ENCODE measurements at regions not wholly inside any gene's neighbourhood (a gene's known extent, or its start where the extent isn't known, plus 50 kb on each side); places are given as distances from the start of the nearest gene placed in this dataset.
A peak's percentile ranks its signal among the peaks of the same experiment; 100 is the strongest.

DNA sequence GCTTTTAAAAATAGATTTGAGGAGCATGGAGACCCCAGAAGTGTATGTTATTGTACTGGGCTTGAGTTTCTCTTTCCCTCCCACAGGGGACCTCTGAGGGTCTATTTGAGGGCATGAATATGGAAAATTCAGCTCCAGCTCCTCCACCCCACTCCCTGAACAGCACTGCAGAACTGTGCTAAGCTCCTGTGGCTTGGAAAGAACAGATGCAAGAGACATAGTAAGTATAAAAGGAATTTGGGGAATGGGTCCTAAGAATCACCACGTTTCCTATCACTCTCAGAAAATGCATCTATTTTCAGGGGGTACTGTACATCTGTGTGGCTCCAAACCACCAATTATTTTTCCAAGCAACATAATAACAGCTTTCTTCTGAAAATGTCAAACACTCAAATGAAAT is 416.1 kb downstream of the ZNF521 start:
- H3K36me3 ChIP-seq (ENCODE audit: control insufficient read depth, insufficient read depth, low read length): no peaks in the 10 kb centered on the region
- POLR2A ChIA-PET: no interaction called here

DNA sequence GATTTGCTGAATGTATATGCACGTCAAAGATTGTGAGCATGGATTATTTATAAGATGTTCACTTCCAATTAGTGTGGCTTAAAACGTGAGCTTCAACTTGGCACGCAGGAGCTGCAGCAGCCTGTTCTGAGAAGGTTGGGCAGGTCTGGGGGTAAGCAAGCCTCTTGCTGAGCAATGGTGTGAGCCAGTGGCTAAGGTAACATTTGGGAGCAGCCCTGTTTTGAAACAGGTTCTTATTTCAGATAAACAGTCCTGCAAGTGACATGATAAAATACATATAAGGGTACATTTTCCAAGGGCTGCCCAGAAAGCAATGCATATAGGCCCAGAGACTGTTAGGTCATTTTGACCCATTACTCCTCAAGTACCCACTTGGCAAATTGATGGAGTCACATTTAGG is 415.3 kb downstream of the ZNF521 start:
- Histone ChIP-seq H3K4me1 (ENCODE audit: control insufficient read depth, insufficient read depth, low read length) (no peaks in the 10 kb centered on the region), H3K27me3 (ENCODE audit: control insufficient read depth, insufficient read depth, low read length) (no peaks in the 10 kb centered on the region), H3K9me3 (ENCODE audit: control insufficient read depth, insufficient read depth, low read depth, low read length) (no peaks in the 10 kb centered on the region), H3K36me3 (ENCODE audit: control insufficient read depth, insufficient read depth, low read length) (no peaks in the 10 kb centered on the region), H3K4me3 (ENCODE audit: low read depth in 2 of 2, low read length in 2 of 2) (no peak overlapping the region), H3K27ac (ENCODE audit: low read length) (no peak overlapping the region)
- TF ChIP-seq SIN3A (IDR thresholded peaks at IDR 0.05; ENCODE audit: borderline replicate concordance, insufficient read depth, low read depth, low read length): no peak
- intact Hi-C loops (cut with micrococcal nuclease; ENCODE audit: unreplicated experiment): no loop called here
- no TSS peak for BruUV-seq (replicated peaks)
- POLR2A ChIA-PET: no interaction called here
- CTCF ChIA-PET: no interaction called here
- no peak for DNase-seq (ENCODE audit: low read depth, low spot score)
- ATAC-seq: no peak
- in situ Hi-C loops (cut with HindIII; ENCODE audit: low pct_unique_long_range_greater_than_20kb, low sequenced_read_pairs): no loop called here

More for the DNA sequence above, 416.1 kb downstream of the ZNF521 start:
- DNase-seq (ENCODE audit: low read depth, low spot score) (no peak), ATAC-seq (no peak)
- no peaks in the 10 kb centered on the region for H3K9me3 ChIP-seq (ENCODE audit: control insufficient read depth, insufficient read depth, low read depth, low read length)
- intact Hi-C loops (cut with micrococcal nuclease; ENCODE audit: unreplicated experiment): no loop called here
- no peaks in the 10 kb centered on the region for H3K27me3 ChIP-seq (ENCODE audit: control insufficient read depth, insufficient read depth, low read length)
- no peaks in the 10 kb centered on the region for H3K4me1 ChIP-seq (ENCODE audit: control insufficient read depth, insufficient read depth, low read length)
- CTCF ChIA-PET: no interaction called here
- no peak overlapping the region for H3K4me3 ChIP-seq (ENCODE audit: low read depth in 2 of 2, low read length in 2 of 2)
- no peak overlapping the region for H3K27ac ChIP-seq (ENCODE audit: low read length)
- BruUV-seq (replicated peaks): no TSS peak
- TF ChIP-seq, protein P1, sequence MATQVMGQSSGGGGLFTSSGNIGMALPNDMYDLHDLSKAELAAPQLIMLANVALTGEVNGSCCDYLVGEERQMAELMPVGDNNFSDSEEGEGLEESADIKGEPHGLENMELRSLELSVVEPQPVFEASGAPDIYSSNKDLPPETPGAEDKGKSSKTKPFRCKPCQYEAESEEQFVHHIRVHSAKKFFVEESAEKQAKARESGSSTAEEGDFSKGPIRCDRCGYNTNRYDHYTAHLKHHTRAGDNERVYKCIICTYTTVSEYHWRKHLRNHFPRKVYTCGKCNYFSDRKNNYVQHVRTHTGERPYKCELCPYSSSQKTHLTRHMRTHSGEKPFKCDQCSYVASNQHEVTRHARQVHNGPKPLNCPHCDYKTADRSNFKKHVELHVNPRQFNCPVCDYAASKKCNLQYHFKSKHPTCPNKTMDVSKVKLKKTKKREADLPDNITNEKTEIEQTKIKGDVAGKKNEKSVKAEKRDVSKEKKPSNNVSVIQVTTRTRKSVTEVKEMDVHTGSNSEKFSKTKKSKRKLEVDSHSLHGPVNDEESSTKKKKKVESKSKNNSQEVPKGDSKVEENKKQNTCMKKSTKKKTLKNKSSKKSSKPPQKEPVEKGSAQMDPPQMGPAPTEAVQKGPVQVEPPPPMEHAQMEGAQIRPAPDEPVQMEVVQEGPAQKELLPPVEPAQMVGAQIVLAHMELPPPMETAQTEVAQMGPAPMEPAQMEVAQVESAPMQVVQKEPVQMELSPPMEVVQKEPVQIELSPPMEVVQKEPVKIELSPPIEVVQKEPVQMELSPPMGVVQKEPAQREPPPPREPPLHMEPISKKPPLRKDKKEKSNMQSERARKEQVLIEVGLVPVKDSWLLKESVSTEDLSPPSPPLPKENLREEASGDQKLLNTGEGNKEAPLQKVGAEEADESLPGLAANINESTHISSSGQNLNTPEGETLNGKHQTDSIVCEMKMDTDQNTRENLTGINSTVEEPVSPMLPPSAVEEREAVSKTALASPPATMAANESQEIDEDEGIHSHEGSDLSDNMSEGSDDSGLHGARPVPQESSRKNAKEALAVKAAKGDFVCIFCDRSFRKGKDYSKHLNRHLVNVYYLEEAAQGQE (IDR thresholded peaks at IDR 0.05; ENCODE audit: insufficient read depth in 1 of 2, low read depth in 2 of 2, low read length in 1 of 2): no peak
- no peak for TF ChIP-seq POLR2AphosphoS5 (IDR thresholded peaks at IDR 0.05; ENCODE audit: low read depth, low read length)
- TF ChIP-seq, protein P2, sequence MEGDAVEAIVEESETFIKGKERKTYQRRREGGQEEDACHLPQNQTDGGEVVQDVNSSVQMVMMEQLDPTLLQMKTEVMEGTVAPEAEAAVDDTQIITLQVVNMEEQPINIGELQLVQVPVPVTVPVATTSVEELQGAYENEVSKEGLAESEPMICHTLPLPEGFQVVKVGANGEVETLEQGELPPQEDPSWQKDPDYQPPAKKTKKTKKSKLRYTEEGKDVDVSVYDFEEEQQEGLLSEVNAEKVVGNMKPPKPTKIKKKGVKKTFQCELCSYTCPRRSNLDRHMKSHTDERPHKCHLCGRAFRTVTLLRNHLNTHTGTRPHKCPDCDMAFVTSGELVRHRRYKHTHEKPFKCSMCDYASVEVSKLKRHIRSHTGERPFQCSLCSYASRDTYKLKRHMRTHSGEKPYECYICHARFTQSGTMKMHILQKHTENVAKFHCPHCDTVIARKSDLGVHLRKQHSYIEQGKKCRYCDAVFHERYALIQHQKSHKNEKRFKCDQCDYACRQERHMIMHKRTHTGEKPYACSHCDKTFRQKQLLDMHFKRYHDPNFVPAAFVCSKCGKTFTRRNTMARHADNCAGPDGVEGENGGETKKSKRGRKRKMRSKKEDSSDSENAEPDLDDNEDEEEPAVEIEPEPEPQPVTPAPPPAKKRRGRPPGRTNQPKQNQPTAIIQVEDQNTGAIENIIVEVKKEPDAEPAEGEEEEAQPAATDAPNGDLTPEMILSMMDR (IDR thresholded peaks at IDR 0.05): no peak
- no peak for TF ChIP-seq TCF7L2 (IDR thresholded peaks at IDR 0.05; ENCODE audit: low read depth, low read length)
- TF ChIP-seq SIN3A (IDR thresholded peaks at IDR 0.05; ENCODE audit: borderline replicate concordance, insufficient read depth, low read depth, low read length): no peak
- in situ Hi-C loops (cut with HindIII; ENCODE audit: low pct_unique_long_range_greater_than_20kb, low sequenced_read_pairs): no loop called here

DNA sequence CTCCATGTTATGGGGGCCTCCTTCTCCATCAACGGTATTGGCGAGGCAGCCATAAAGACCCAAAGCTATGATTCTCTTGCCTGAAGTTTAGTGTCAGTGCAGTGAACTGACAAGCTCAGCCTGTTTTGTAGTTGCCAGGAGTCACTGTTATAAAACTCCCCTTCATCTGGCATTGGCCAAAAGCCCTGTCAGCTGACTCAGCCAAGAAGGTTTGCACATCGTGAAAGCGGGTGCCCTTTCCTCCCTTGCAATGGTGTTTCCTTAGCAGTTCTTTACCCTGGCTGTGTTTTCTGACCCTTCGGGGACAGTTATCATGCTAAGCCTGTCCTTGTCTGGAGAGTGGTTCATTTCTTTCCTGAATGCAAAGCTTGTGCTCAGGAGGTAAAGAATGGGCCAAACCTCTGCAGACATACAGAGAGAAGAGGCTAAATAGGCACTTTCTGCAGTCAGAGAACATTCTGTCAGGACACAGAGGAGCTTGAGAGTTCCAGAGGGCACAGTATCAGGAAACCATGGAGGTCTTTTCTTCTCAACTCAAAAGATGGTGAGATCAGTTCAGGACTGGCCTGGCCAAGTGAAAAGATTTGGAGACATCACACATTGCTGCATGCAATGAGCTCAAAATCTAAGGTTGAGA is 414.2 kb downstream of the ZNF521 start:
- intact Hi-C loops (cut with micrococcal nuclease; ENCODE audit: unreplicated experiment): no loop called here
- POLR2A ChIA-PET: no interaction called here
- CTCF ChIA-PET: no interaction called here
- in situ Hi-C loops (cut with HindIII; ENCODE audit: low pct_unique_long_range_greater_than_20kb, low sequenced_read_pairs): no loop called here
- TF ChIP-seq, protein P1 (IDR thresholded peaks at IDR 0.05; ENCODE audit: insufficient read depth in 1 of 2, low read depth in 2 of 2, low read length in 1 of 2): no peak
- TF ChIP-seq, protein P2 (IDR thresholded peaks at IDR 0.05): no peak
- no peak for TF ChIP-seq TCF7L2 (IDR thresholded peaks at IDR 0.05; ENCODE audit: low read depth, low read length)
- no peak for TF ChIP-seq POLR2AphosphoS5 (IDR thresholded peaks at IDR 0.05; ENCODE audit: low read depth, low read length)
- no peak for TF ChIP-seq SIN3A (IDR thresholded peaks at IDR 0.05; ENCODE audit: borderline replicate concordance, insufficient read depth, low read depth, low read length)
- ATAC-seq (peak; percentile 48; the same call in 1 of the 2 replicates), DNase-seq (ENCODE audit: low read depth, low spot score) (no peak)
- Histone ChIP-seq H3K36me3 (ENCODE audit: control insufficient read depth, insufficient read depth, low read length) (no peaks in the 10 kb centered on the region), H3K27me3 (ENCODE audit: control insufficient read depth, insufficient read depth, low read length) (no peaks in the 10 kb centered on the region), H3K27ac (ENCODE audit: low read length) (no peak overlapping the region), H3K4me3 (ENCODE audit: low read depth in 2 of 2, low read length in 2 of 2) (no peak overlapping the region), H3K4me1 (ENCODE audit: control insufficient read depth, insufficient read depth, low read length) (no peaks in the 10 kb centered on the region), H3K9me3 (ENCODE audit: control insufficient read depth, insufficient read depth, low read depth, low read length) (no peaks in the 10 kb centered on the region)
- BruUV-seq (replicated peaks): no TSS peak
